HCEC 1CT (cell line): ENCODE measurements at regions not wholly inside any gene's neighbourhood (a gene's known extent, or its start where the extent isn't known, plus 50 kb on each side); places are given as distances from the start of the nearest gene placed in this dataset.
A peak's percentile ranks its signal among the peaks of the same experiment; 100 is the strongest.

ENCODE experiments used
- DNase-seq: peaks from one replicate; pipeline ENCODE4 v3.0.0-alpha.2; 2017

GRCh38 chr6:105786449-105786848, 299.7 kb upstream of the PRDM1 start:
- DNase-seq: no peak

- DNase-seq: no peak
Measured at GRCh38 chr6:105785066-105785811, 300.9 kb upstream of the PRDM1 start.

- no peak for DNase-seq
Measured at GRCh38 chr6:105784179-105784578, 302.0 kb upstream of the PRDM1 start.

GRCh38 chr6:105783333-105783935, 302.7 kb upstream of the PRDM1 start:
- DNase-seq: no peak

GRCh38 chr6:105781915-105782314, 304.2 kb upstream of the PRDM1 start:
- no peak for DNase-seq

- no peak for DNase-seq
Measured at GRCh38 chr6:105781248-105781647, 304.9 kb upstream of the PRDM1 start.

GRCh38 chr6:105780146-105780860, 305.8 kb upstream of the PRDM1 start:
- DNase-seq: peak; percentile 54

GRCh38 chr6:105779110-105779509, 307.0 kb upstream of the PRDM1 start:
- DNase-seq: no peak

GRCh38 chr6:105775095-105775494, 311.0 kb upstream of the PRDM1 start:
- DNase-seq: no peak

- DNase-seq: no peak
Measured at GRCh38 chr6:105774247-105774646, 311.9 kb upstream of the PRDM1 start.

GRCh38 chr6:105771313-105771970, 314.7 kb upstream of the PRDM1 start:
- peak; percentile 60 for DNase-seq

- peak; percentile 50 for DNase-seq
Measured at GRCh38 chr6:105769987-105770386, 316.1 kb upstream of the PRDM1 start.

- peak; percentile 8 for DNase-seq
Measured at GRCh38 chr6:105769197-105769596, 316.9 kb upstream of the PRDM1 start.

- DNase-seq: no peak
Measured at GRCh38 chr6:105767541-105767940, 318.6 kb upstream of the PRDM1 start.

- no peak for DNase-seq
Measured at GRCh38 chr6:105765239-105765638, 320.9 kb upstream of the PRDM1 start.

GRCh38 chr6:105764315-105764714, 321.8 kb upstream of the PRDM1 start:
- DNase-seq: no peak

- DNase-seq: no peak
Measured at GRCh38 chr6:105763866-105764265, 322.3 kb upstream of the PRDM1 start.

GRCh38 chr6:105760746-105761145, 325.4 kb upstream of the PRDM1 start:
- no peak for DNase-seq

- DNase-seq: peak; percentile 87
Measured at GRCh38 chr6:105759946-105760345, 326.2 kb upstream of the PRDM1 start.

- DNase-seq: no peak
Measured at GRCh38 chr6:105759015-105759414, 327.1 kb upstream of the PRDM1 start.

GRCh38 chr6:105757512-105758200, 328.5 kb upstream of the PRDM1 start:
- no peak for DNase-seq

GRCh38 chr6:105755885-105756284, 330.3 kb upstream of the PRDM1 start:
- no peak for DNase-seq
